Stimulated activated effector memory CD8-positive, alpha-beta T cell treated with anti-CD3 and anti-CD28 coated beads, Interleukin-12 subunit alpha, Interleukin-12 subunit beta, amount 100 ng/mL, for 72 hours (primary cell): ENCODE measurements at regions not wholly inside any gene's neighbourhood (a gene's known extent, or its start where the extent isn't known, plus 50 kb on each side); places are given as distances from the start of the nearest gene placed in this dataset.
"Not testable (repeated sequence)": the region's sequence is repeated elsewhere in the genome, so short reads cannot be mapped to it uniquely, and the experiment has no call there.

Experiments used
- ATAC-seq: fragments of 150-1000 bp; cut with Tn5 transposase; 2 replicates; pipeline ENCODE4 v1.10.0; 2021
- DNase-seq, 2 donors: peaks; one replicate each; pipeline ENCODE4 v3.0.0; 2021 to 2022; ENCODE audit warnings: low spot score in 2 of 2
- H3K27ac Mint-ChIP-seq: one replicate; pipeline ENCODE4 v1.8.0; 2022; ENCODE audit warnings: mild to moderate bottlenecking, mixed read lengths
- H3K36me3 Mint-ChIP-seq: one replicate; pipeline ENCODE4 v1.8.0; 2022; ENCODE audit warnings: mild to moderate bottlenecking, mixed read lengths
- H3K4me1 Mint-ChIP-seq: one replicate; pipeline ENCODE4 v1.8.0; 2022; ENCODE audit warnings: mixed read lengths
- H3K4me3 Mint-ChIP-seq: one replicate; pipeline ENCODE4 v1.8.0; 2022; ENCODE audit warnings: mild to moderate bottlenecking, mixed read lengths
- H3K9me3 Mint-ChIP-seq: one replicate; pipeline ENCODE4 v1.8.0; 2022; ENCODE audit warnings: mixed read lengths

GRCh38 chr5:103774721-103775120 lies 212.1 kb upstream of the NUDT12 start:
- Mint-ChIP-seq H3K27ac (no peak overlapping the region), H3K4me3 (no peak overlapping the region), H3K9me3 (peaks cover 6% of the 10 kb centered on the region), H3K4me1 (no peaks in the 10 kb centered on the region), H3K36me3 (no peaks in the 10 kb centered on the region)
- no peak for DNase-seq
- no peak for ATAC-seq

GRCh38 chr5:103772248-103772647 lies 209.7 kb upstream of the NUDT12 start:
- Mint-ChIP-seq H3K36me3 (no peaks in the 10 kb centered on the region), H3K4me1 (no peaks in the 10 kb centered on the region), H3K9me3 (peaks cover 12% of the 10 kb centered on the region), H3K27ac (no peak overlapping the region), H3K4me3 (no peak overlapping the region)
- DNase-seq (no peak), ATAC-seq (no peak)

GRCh38 chr5:103764403-103764802 lies 201.8 kb upstream of the NUDT12 start:
- H3K27ac Mint-ChIP-seq = no peak overlapping the region
- ATAC-seq (no peak), DNase-seq (no peak)
- no peaks in the 10 kb centered on the region for H3K4me1 Mint-ChIP-seq
- H3K36me3 Mint-ChIP-seq = no peaks in the 10 kb centered on the region
- peaks cover 8% of the 10 kb centered on the region for H3K9me3 Mint-ChIP-seq
- no peak overlapping the region for H3K4me3 Mint-ChIP-seq

GRCh38 chr5:103758996-103759395 lies 196.4 kb upstream of the NUDT12 start:
- Mint-ChIP-seq H3K36me3 (no peaks in the 10 kb centered on the region), H3K9me3 (peaks cover 8% of the 10 kb centered on the region), H3K4me3 (no peak overlapping the region), H3K4me1 (no peaks in the 10 kb centered on the region), H3K27ac (no peak overlapping the region)
- DNase-seq = no peak
- ATAC-seq = no peak

- H3K9me3 Mint-ChIP-seq = peaks cover 8% of the 10 kb centered on the region
- no peaks in the 10 kb centered on the region for H3K36me3 Mint-ChIP-seq
- no peak for DNase-seq
- no peak for ATAC-seq
- H3K4me1 Mint-ChIP-seq = no peaks in the 10 kb centered on the region
- H3K27ac Mint-ChIP-seq = no peak overlapping the region
- H3K4me3 Mint-ChIP-seq = no peak overlapping the region
Observed at GRCh38 chr5:103755974-103756373, 193.4 kb upstream of the NUDT12 start.

- Mint-ChIP-seq H3K36me3 (no peaks in the 10 kb centered on the region), H3K4me1 (no peaks in the 10 kb centered on the region), H3K27ac (no peak overlapping the region), H3K9me3 (peaks cover 6% of the 10 kb centered on the region), H3K4me3 (no peak overlapping the region)
- DNase-seq = no peak
- ATAC-seq = no peak
Observed at GRCh38 chr5:103745353-103746065, 182.9 kb upstream of the NUDT12 start.

- ATAC-seq (no peak), DNase-seq (no peak)
- no peak overlapping the region for H3K4me3 Mint-ChIP-seq
- no peaks in the 10 kb centered on the region for H3K36me3 Mint-ChIP-seq
- H3K4me1 Mint-ChIP-seq = no peaks in the 10 kb centered on the region
- H3K9me3 Mint-ChIP-seq = peaks cover 6% of the 10 kb centered on the region
- no peak overlapping the region for H3K27ac Mint-ChIP-seq
Observed at GRCh38 chr5:103744159-103744558, 181.6 kb upstream of the NUDT12 start.

- Mint-ChIP-seq H3K36me3 (no peaks in the 10 kb centered on the region), H3K4me1 (no peaks in the 10 kb centered on the region)
- DNase-seq = no peak
Observed at GRCh38 chr5:103743421-103743820, 180.8 kb upstream of the NUDT12 start.

GRCh38 chr5:103741984-103742383 lies 179.4 kb upstream of the NUDT12 start:
- ATAC-seq = no peak
- H3K4me1 Mint-ChIP-seq = no peaks in the 10 kb centered on the region
- DNase-seq = no peak
- no peaks in the 10 kb centered on the region for H3K36me3 Mint-ChIP-seq
- H3K9me3 Mint-ChIP-seq = no peaks in the 10 kb centered on the region
- H3K4me3 Mint-ChIP-seq = no peak overlapping the region
- no peak overlapping the region for H3K27ac Mint-ChIP-seq

More at GRCh38 chr5:103743421-103743820, 180.8 kb upstream of the NUDT12 start:
- Mint-ChIP-seq H3K9me3 (peaks cover 3% of the 10 kb centered on the region), H3K27ac (no peak overlapping the region), H3K4me3 (no peak overlapping the region)
- ATAC-seq = no peak

- H3K36me3 Mint-ChIP-seq, H3K4me3 Mint-ChIP-seq, H3K4me1 Mint-ChIP-seq, H3K9me3 Mint-ChIP-seq, DNase-seq, ATAC-seq, H3K27ac Mint-ChIP-seq: not testable (repeated sequence)
Observed at GRCh38 chr5:103736343-103736742, 173.8 kb upstream of the NUDT12 start.

GRCh38 chr5:103724271-103724670 lies 161.7 kb upstream of the NUDT12 start:
- Mint-ChIP-seq H3K36me3 (no peaks in the 10 kb centered on the region), H3K4me3 (no peak overlapping the region), H3K4me1 (no peaks in the 10 kb centered on the region), H3K27ac (no peak overlapping the region), H3K9me3 (peaks cover 8% of the 10 kb centered on the region)
- ATAC-seq (no peak), DNase-seq (no peak)

- no peaks in the 10 kb centered on the region for H3K36me3 Mint-ChIP-seq
- DNase-seq = no peak
- no peak overlapping the region for H3K27ac Mint-ChIP-seq
- H3K4me3 Mint-ChIP-seq = no peak overlapping the region
- peaks cover 14% of the 10 kb centered on the region for H3K9me3 Mint-ChIP-seq
- no peak for ATAC-seq
- no peaks in the 10 kb centered on the region for H3K4me1 Mint-ChIP-seq
Observed at GRCh38 chr5:103721183-103721582, 158.6 kb upstream of the NUDT12 start.

- H3K36me3 Mint-ChIP-seq = no peaks in the 10 kb centered on the region
- DNase-seq (no peak), ATAC-seq (no peak)
- H3K4me3 Mint-ChIP-seq = no peak overlapping the region
- H3K9me3 Mint-ChIP-seq = peaks cover 10% of the 10 kb centered on the region
- no peak overlapping the region for H3K27ac Mint-ChIP-seq
- H3K4me1 Mint-ChIP-seq = no peaks in the 10 kb centered on the region
Observed at GRCh38 chr5:103718108-103718507, 155.5 kb upstream of the NUDT12 start.

GRCh38 chr5:103708601-103709000 lies 146.0 kb upstream of the NUDT12 start:
- Mint-ChIP-seq H3K36me3 (no peaks in the 10 kb centered on the region), H3K9me3 (peaks cover 7% of the 10 kb centered on the region), H3K4me1 (no peaks in the 10 kb centered on the region), H3K4me3 (no peak overlapping the region), H3K27ac (no peak overlapping the region)
- ATAC-seq (no peak), DNase-seq (no peak)

GRCh38 chr5:103706939-103707682 lies 144.5 kb upstream of the NUDT12 start:
- H3K27ac Mint-ChIP-seq = no peak overlapping the region
- DNase-seq (no peak), ATAC-seq (no peak)
- H3K4me3 Mint-ChIP-seq = no peak overlapping the region
- H3K9me3 Mint-ChIP-seq = peaks cover 7% of the 10 kb centered on the region
- H3K4me1 Mint-ChIP-seq = no peaks in the 10 kb centered on the region
- H3K36me3 Mint-ChIP-seq = no peaks in the 10 kb centered on the region

GRCh38 chr5:103703617-103704016 lies 141.0 kb upstream of the NUDT12 start:
- Mint-ChIP-seq H3K4me1 (no peaks in the 10 kb centered on the region), H3K9me3 (peaks cover 3% of the 10 kb centered on the region), H3K36me3 (no peaks in the 10 kb centered on the region), H3K4me3 (no peak overlapping the region), H3K27ac (no peak overlapping the region)
- ATAC-seq (no peak), DNase-seq (no peak)
